ENCODE measurements at regions not wholly inside any gene's neighbourhood (a gene's known extent, or its start where the extent isn't known, plus 50 kb on each side); places are given as distances from the start of the nearest gene placed in this dataset.

GRCh38 chr13:39185326-39185725 lies 147.1 kb downstream of the NHLRC3 start:
- no peak for TF ChIP-seq CTCF (IDR thresholded peaks at IDR 0.05; ENCODE audit: control extremely low read depth, extremely low read depth, low read depth, missing control alignments)
- POLR2A ChIA-PET: no interaction called here

GRCh38 chr13:39186205-39186875 lies 148.1 kb downstream of the NHLRC3 start:
- no peak for TF ChIP-seq CTCF (IDR thresholded peaks at IDR 0.05; ENCODE audit: control extremely low read depth, extremely low read depth, low read depth, missing control alignments)
- POLR2A ChIA-PET: no interaction called here
- CTCF ChIA-PET: interaction anchor here (1.0 kb wide), 1 partner anchor 14 kb away, joined by 4 read pairs; no protein-coding TSS in a partner anchor
- DNase-seq (ENCODE audit: extremely low spot score): no peak

More at GRCh38 chr13:39185326-39185725, 147.1 kb downstream of the NHLRC3 start:
- no peak for DNase-seq (ENCODE audit: extremely low spot score)
- CTCF ChIA-PET: interaction anchor here (1.0 kb wide), 1 partner anchor 13 kb away, joined by 4 read pairs; no protein-coding TSS in a partner anchor

GRCh38 chr13:39189778-39190177 lies 151.5 kb downstream of the NHLRC3 start:
- no peak for DNase-seq (ENCODE audit: extremely low spot score)
- no peak for TF ChIP-seq CTCF (IDR thresholded peaks at IDR 0.05; ENCODE audit: control extremely low read depth, extremely low read depth, low read depth, missing control alignments)
- ChIA-PET CTCF (no interaction called here), POLR2A (interaction anchor here (0.9 kb wide), 1 partner anchor 134 kb away, joined by 4 read pairs; no protein-coding TSS in a partner anchor)

- ChIA-PET POLR2A (no interaction called here), CTCF (interaction anchor here (0.7 to 1.9 kb wide), 2 partner anchors 318 to 408 kb away, joined by 3 to 5 read pairs; no protein-coding TSS in a partner anchor)
- DNase-seq (ENCODE audit: extremely low spot score): peak; percentile 26
- TF ChIP-seq CTCF (IDR thresholded peaks at IDR 0.05; ENCODE audit: control extremely low read depth, extremely low read depth, low read depth, missing control alignments): no peak
Observed at GRCh38 chr13:39196965-39197646, 158.8 kb downstream of the NHLRC3 start.

GRCh38 chr13:39197647-39198007 lies 159.4 kb downstream of the NHLRC3 start:
- no peak for DNase-seq (ENCODE audit: extremely low spot score)
- CTCF ChIA-PET: interaction anchor here (0.7 to 1.9 kb wide), 2 partner anchors 317 to 408 kb away, joined by 3 to 5 read pairs; no protein-coding TSS in a partner anchor
- POLR2A ChIA-PET: no interaction called here
- TF ChIP-seq CTCF (IDR thresholded peaks at IDR 0.05; ENCODE audit: control extremely low read depth, extremely low read depth, low read depth, missing control alignments): no peak

GRCh38 chr13:39200249-39200910 lies 162.1 kb downstream of the NHLRC3 start:
- CTCF ChIA-PET: no interaction called here
- POLR2A ChIA-PET: no interaction called here
- no peak for TF ChIP-seq CTCF (IDR thresholded peaks at IDR 0.05; ENCODE audit: control extremely low read depth, extremely low read depth, low read depth, missing control alignments)
- no peak for DNase-seq (ENCODE audit: extremely low spot score)
